Liver (tissue), 7 donors: ENCODE measurements at regions not wholly inside any gene's neighbourhood (a gene's known extent, or its start where the extent isn't known, plus 50 kb on each side); places are given as distances from the start of the nearest gene placed in this dataset.
A peak's percentile ranks its signal among the peaks of the same experiment; 100 is the strongest.
"Not testable (repeated sequence)": the region's sequence is repeated elsewhere in the genome, so short reads cannot be mapped to it uniquely, and the experiment has no call there.

Source experiments
- DNase-seq: peaks from one replicate; pipeline ENCODE4 v3.0.0-alpha.2; 2017; ENCODE audit warnings: low spot score
- H3K27ac ChIP-seq, 2 donors: one replicate each; pipeline ENCODE4 v1.7.0; 2013; ENCODE audit warnings: inconsistent platforms in 2 of 2, low read length in 2 of 2, control low read depth in 1 of 2, low read depth in 1 of 2, mild to moderate bottlenecking in 1 of 2
- H3K27me3 ChIP-seq, 4 donors: one replicate each; pipeline versions ENCODE4 v1.6.1 to v1.7.0; 2013; ENCODE audit warnings: low read length in 3 of 4, inconsistent platforms in 1 of 4, mild to moderate bottlenecking in 1 of 4, moderate library complexity in 1 of 4; ENCODE audit not compliant: control insufficient read depth in 4 of 4, insufficient read depth in 4 of 4
- H3K36me3 ChIP-seq, 4 donors: one replicate each; pipeline versions ENCODE4 v1.6.1 to v1.7.0; 2013; ENCODE audit warnings: low read length in 3 of 4, mild to moderate bottlenecking in 3 of 4, low read depth in 1 of 4, moderate library complexity in 1 of 4; ENCODE audit not compliant: control insufficient read depth in 4 of 4, insufficient read depth in 3 of 4
- H3K4me1 ChIP-seq, 4 donors: one replicate each; pipeline versions ENCODE4 v1.6.1 to v1.7.0; 2013; ENCODE audit warnings: low read length in 3 of 4, mild to moderate bottlenecking in 3 of 4, moderate library complexity in 1 of 4; ENCODE audit not compliant: control insufficient read depth in 4 of 4, insufficient read depth in 4 of 4
- H3K4me3 ChIP-seq, 3 donors: one replicate each; pipeline versions ENCODE4 v1.6.1 to v1.7.0; 2013; ENCODE audit warnings: low read length in 3 of 3, control low read depth in 1 of 3, low read depth in 1 of 3, mild to moderate bottlenecking in 1 of 3
- H3K9ac ChIP-seq, 2 donors: one replicate each; pipeline ENCODE4 v1.7.0; 2013; ENCODE audit warnings: low read length in 2 of 2, mild to moderate bottlenecking in 2 of 2, moderate library complexity in 2 of 2, control low read depth in 1 of 2, low read depth in 1 of 2
- H3K9me3 ChIP-seq, 4 donors: one replicate each; pipeline versions ENCODE4 v1.6.1 to v1.7.0; 2013; ENCODE audit warnings: low read length in 3 of 4; ENCODE audit not compliant: control insufficient read depth in 4 of 4
- FOXA1 ChIP-seq: IDR thresholded peaks from 2 replicates; pipeline ENCODE4 v1.6.1; 2016; ENCODE audit warnings: antibody characterized with exemption
- FOXA2 ChIP-seq: IDR thresholded peaks from 2 replicates; pipeline ENCODE4 v1.6.1; 2016; ENCODE audit warnings: antibody characterized with exemption
- GABPA ChIP-seq, 2 donors: IDR thresholded peaks in 1 of 2; conservative IDR thresholded peaks in 1 of 2; 2 replicates each; pipeline ENCODE4 v1.6.1; 2016; ENCODE audit warnings: antibody characterized with exemption in 2 of 2, mild to moderate bottlenecking in 1 of 2, moderate library complexity in 1 of 2
- HNF4A ChIP-seq, 2 donors: conservative IDR thresholded peaks; 2 replicates each; pipeline ENCODE4 v1.6.1; 2016; ENCODE audit warnings: antibody characterized with exemption in 2 of 2, mild to moderate bottlenecking in 2 of 2
- HNF4G ChIP-seq: IDR thresholded peaks from 2 replicates; pipeline ENCODE4 v1.6.1; 2016; ENCODE audit warnings: antibody characterized with exemption
- NR2F2 ChIP-seq: IDR thresholded peaks from 2 replicates; pipeline ENCODE4 v1.6.1; 2016; ENCODE audit warnings: antibody characterized with exemption
- RXRA ChIP-seq, 2 donors: IDR thresholded peaks; 2 replicates each; pipeline ENCODE4 v1.6.1; 2017 to 2018; ENCODE audit warnings: antibody characterized with exemption in 2 of 2, mild to moderate bottlenecking in 1 of 2
- SP1 ChIP-seq: IDR thresholded peaks from 2 replicates; pipeline ENCODE4 v1.6.1; 2018; ENCODE audit warnings: antibody characterized with exemption, mild to moderate bottlenecking
- ZBTB33 ChIP-seq: IDR thresholded peaks from 2 replicates; pipeline ENCODE4 v1.6.1; 2016; ENCODE audit warnings: antibody characterized with exemption
- WGBS: extraction: QIAGEN DNeasy Blood & Tissue Kit; methylation state at CpG from one replicate; pipeline ENCODE4 v1.1.7; 2013; 5-methylcytosine and 5-hydroxymethylcytosine counted together
- donor health status: healthy.
- donor health status: healthy.
- donor health status: healthy.
- donor health status: healthy.

- H3K4me3 ChIP-seq, result no peak overlapping the region
- H3K9me3 ChIP-seq, result peaks cover 0 to 2% (median under 1%) of the 10 kb centered on the region in 4 donors
- H3K4me1 ChIP-seq, result no peaks in the 10 kb centered on the region
- peak; percentile 17 for DNase-seq
- WGBS, result 89% methylated on average over 7 of the region's 7 CpGs
- no peak overlapping the region for H3K27ac ChIP-seq
- no peak overlapping the region for H3K9ac ChIP-seq
- TF ChIP-seq HNF4A (conservative IDR thresholded peaks at IDR 0.05) (no peak), ZBTB33 (no peak), SP1 (no peak), FOXA2 (no peak), HNF4G (no peak)
- peaks cover 0 to 7% (median 1%) of the 10 kb centered on the region in 4 donors for H3K27me3 ChIP-seq
- H3K36me3 ChIP-seq, result no peaks in the 10 kb centered on the region
Observed at GRCh38 chr22:49005557-49005956, 822.1 kb downstream of the BRD1 start.

GRCh38 chr22:49004484-49005399, 822.9 kb downstream of the BRD1 start:
- H3K4me1 ChIP-seq, result no peaks in the 10 kb centered on the region
- peak; percentile 17 for DNase-seq
- no peak overlapping the region for H3K27ac ChIP-seq
- WGBS, result 88% methylated on average over 29 of the region's 29 CpGs
- peaks cover 0 to 7% (median 2%) of the 10 kb centered on the region in 4 donors for H3K27me3 ChIP-seq
- H3K9me3 ChIP-seq, result peaks cover 0 to 2% (median under 1%) of the 10 kb centered on the region in 4 donors
- no peak overlapping the region for H3K9ac ChIP-seq
- TF ChIP-seq RXRA (IDR thresholded peaks at IDR 0.05), result no peak
- TF ChIP-seq NR2F2, result no peak
- no peak for TF ChIP-seq SP1
- no peak for TF ChIP-seq FOXA2
- TF ChIP-seq GABPA (IDR thresholded peaks at IDR 0.05 in 1 of 2, conservative IDR thresholded peaks at IDR 0.05 in 1 of 2), result no peak
- no peak for TF ChIP-seq HNF4G
- TF ChIP-seq FOXA1, result no peak
- TF ChIP-seq ZBTB33, result no peak
- no peak for TF ChIP-seq HNF4A (conservative IDR thresholded peaks at IDR 0.05)
- no peaks in the 10 kb centered on the region for H3K36me3 ChIP-seq
- H3K4me3 ChIP-seq, result no peak overlapping the region

GRCh38 chr22:48997605-48998004, 830.1 kb downstream of the BRD1 start:
- not testable (repeated sequence) for H3K4me1 ChIP-seq, H3K27me3 ChIP-seq, H3K9ac ChIP-seq, H3K27ac ChIP-seq, H3K4me3 ChIP-seq, H3K9me3 ChIP-seq, DNase-seq, H3K36me3 ChIP-seq
- 89% methylated on average over 14 of the region's 14 CpGs for WGBS
